Panc1 (cell line): ENCODE measurements at regions not wholly inside any gene's neighbourhood (a gene's known extent, or its start where the extent isn't known, plus 50 kb on each side); places are given as distances from the start of the nearest gene placed in this dataset.

Source experiments
- ATAC-seq: fragments of 200-7000 bp; cut with Tn5 transposase; 2 replicates; pipeline ENCODE4 v1.9.1; 2020; ENCODE audit warnings: mild to moderate bottlenecking, moderate library complexity
- BruUV-seq: library from RNA; stranded (reverse); fragments of 400-500 nt; replicated peaks from 2 replicates; lab custom pipeline; 2021; lab: Mats Ljungman, UMichigan
- CTCF ChIA-PET: fragments of 300-600 bp; sonication (Branson Sonifier 250); formaldehyde crosslinking; loops from one replicate; lab custom pipeline; 2022; ENCODE audit warnings: antibody characterized with exemption; lab: Charles Lee
- POLR2A ChIA-PET: fragments of 300-600 bp; sonication (Branson Sonifier 250); formaldehyde crosslinking; loops from one replicate; lab custom pipeline; 2022; ENCODE audit warnings: antibody characterized with exemption; lab: Charles Lee
- DNase-seq: peaks from one replicate; pipeline ENCODE4 v3.0.0-alpha.2; 2010; ENCODE audit warnings: low read depth, low spot score
- H3K27ac ChIP-seq: 2 replicates; pipeline ENCODE4 v1.5.1; 2011; ENCODE audit warnings: mild to moderate bottlenecking, low read length, inconsistent platforms
- H3K27me3 ChIP-seq: fragments of 200-500 bp; sonication (Bioruptor generic); 2 replicates; pipeline ENCODE4 v1.6.0; 2014; ENCODE audit warnings: low read length, inconsistent platforms; ENCODE audit not compliant: control insufficient read depth, insufficient read depth
- H3K36me3 ChIP-seq: fragments of 200-500 bp; sonication (Bioruptor generic); 2 replicates; pipeline ENCODE4 v1.5.1; 2014; ENCODE audit warnings: inconsistent platforms, mild to moderate bottlenecking, low read length, moderate library complexity; ENCODE audit not compliant: control insufficient read depth, insufficient read depth
- H3K4me1 ChIP-seq: 2 replicates; pipeline ENCODE4 v1.5.1; 2011; ENCODE audit warnings: inconsistent platforms, mild to moderate bottlenecking, low read length, moderate library complexity; ENCODE audit not compliant: control insufficient read depth, insufficient read depth
- H3K4me3 ChIP-seq, 2 experiments: 2 replicates each; pipeline ENCODE4 v1.5.1; 2011 to 2012; ENCODE audit warnings: low read depth in 2 of 2, low read length in 2 of 2, mild to moderate bottlenecking in 2 of 2, inconsistent platforms in 1 of 2, moderate library complexity in 1 of 2
- H3K9me3 ChIP-seq: fragments of 200-500 bp; sonication (Bioruptor generic); 2 replicates; pipeline ENCODE4 v1.5.1; 2014; ENCODE audit warnings: low read depth, mild to moderate bottlenecking, inconsistent platforms, low read length, moderate library complexity; ENCODE audit not compliant: control insufficient read depth, insufficient read depth
- POLR2AphosphoS5 ChIP-seq: IDR thresholded peaks from 2 replicates; pipeline ENCODE4 v1.6.1; 2012; ENCODE audit warnings: mild to moderate bottlenecking, low read depth, low read length, moderate library complexity
- SIN3A ChIP-seq: IDR thresholded peaks from 2 replicates; pipeline ENCODE4 v1.6.1; 2012; ENCODE audit warnings: low read depth, mild to moderate bottlenecking, low read length, moderate library complexity, borderline replicate concordance; ENCODE audit not compliant: insufficient read depth
- TCF7L2 ChIP-seq: IDR thresholded peaks from 2 replicates; pipeline ENCODE4 v1.6.1; 2011; ENCODE audit warnings: mild to moderate bottlenecking, low read depth, low read length, inconsistent platforms
- in situ Hi-C: cut with HindIII; loops from 2 replicates; pipeline ENCODE4 v1.10.0; 2016; ENCODE audit warnings: low sequenced_read_pairs, low pct_unique_long_range_greater_than_20kb
- intact Hi-C: fragments of 100-400 bp; cut with micrococcal nuclease; formaldehyde crosslinking; loops from one replicate; pipeline ENCODE4 v1.10.0; 2022; ENCODE audit not compliant: unreplicated experiment
- TF ChIP-seq, protein P1 (sequence below): fragments of 450-650 bp; IDR thresholded peaks from 2 replicates; pipeline ENCODE4 v1.5.1; 2017; ENCODE audit warnings: mild to moderate bottlenecking
- TF ChIP-seq, protein P2 (sequence below), 2 experiments: IDR thresholded peaks; 2 replicates each; pipeline ENCODE4 v1.6.1; 2011 to 2012; ENCODE audit warnings: low read depth in 2 of 2, control low read depth in 1 of 2, low read length in 1 of 2, mild to moderate bottlenecking in 1 of 2, moderate library complexity in 1 of 2; ENCODE audit not compliant: insufficient read depth in 1 of 2

DNA sequence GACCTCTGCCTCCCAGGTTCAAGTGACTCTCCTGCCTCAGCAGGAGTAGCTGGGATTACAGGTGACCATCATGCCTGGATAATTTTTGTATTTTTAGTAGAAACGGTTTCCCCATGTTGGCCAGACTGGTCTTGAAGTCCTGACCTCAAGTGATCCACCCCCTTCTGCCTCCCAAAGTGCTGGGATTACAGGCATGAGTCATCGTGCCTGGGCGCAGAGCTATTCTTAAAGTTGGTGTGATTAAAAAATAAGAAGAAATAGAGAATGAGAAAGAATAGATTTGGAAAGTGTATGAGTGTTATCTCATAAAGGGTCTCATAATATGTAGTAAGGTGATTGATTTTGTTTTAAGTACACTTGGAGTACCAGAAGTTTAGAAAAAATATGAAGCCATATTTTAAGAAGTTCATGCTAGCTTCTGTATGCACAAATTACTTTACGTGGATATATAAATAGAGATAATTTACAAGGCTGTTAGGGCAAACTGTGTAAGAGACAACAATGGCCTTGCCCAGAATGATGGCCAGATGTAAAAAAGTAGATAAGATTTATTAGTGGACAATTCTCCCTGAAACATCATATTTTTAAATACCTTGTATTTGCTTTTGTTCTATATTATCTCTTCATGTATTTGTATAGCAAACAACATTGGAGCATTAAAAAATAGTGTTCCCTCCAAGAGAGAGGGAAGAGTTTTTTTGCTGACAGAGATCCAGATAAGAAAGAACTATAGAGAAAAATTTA, 1108.5 kb downstream of the SLC16A7 start:
- ATAC-seq (no peak), DNase-seq (no peak)
- TF ChIP-seq, protein P1, sequence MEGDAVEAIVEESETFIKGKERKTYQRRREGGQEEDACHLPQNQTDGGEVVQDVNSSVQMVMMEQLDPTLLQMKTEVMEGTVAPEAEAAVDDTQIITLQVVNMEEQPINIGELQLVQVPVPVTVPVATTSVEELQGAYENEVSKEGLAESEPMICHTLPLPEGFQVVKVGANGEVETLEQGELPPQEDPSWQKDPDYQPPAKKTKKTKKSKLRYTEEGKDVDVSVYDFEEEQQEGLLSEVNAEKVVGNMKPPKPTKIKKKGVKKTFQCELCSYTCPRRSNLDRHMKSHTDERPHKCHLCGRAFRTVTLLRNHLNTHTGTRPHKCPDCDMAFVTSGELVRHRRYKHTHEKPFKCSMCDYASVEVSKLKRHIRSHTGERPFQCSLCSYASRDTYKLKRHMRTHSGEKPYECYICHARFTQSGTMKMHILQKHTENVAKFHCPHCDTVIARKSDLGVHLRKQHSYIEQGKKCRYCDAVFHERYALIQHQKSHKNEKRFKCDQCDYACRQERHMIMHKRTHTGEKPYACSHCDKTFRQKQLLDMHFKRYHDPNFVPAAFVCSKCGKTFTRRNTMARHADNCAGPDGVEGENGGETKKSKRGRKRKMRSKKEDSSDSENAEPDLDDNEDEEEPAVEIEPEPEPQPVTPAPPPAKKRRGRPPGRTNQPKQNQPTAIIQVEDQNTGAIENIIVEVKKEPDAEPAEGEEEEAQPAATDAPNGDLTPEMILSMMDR: no peak
- TF ChIP-seq SIN3A (no peak), POLR2AphosphoS5 (no peak), TCF7L2 (no peak)
- TF ChIP-seq, protein P2, sequence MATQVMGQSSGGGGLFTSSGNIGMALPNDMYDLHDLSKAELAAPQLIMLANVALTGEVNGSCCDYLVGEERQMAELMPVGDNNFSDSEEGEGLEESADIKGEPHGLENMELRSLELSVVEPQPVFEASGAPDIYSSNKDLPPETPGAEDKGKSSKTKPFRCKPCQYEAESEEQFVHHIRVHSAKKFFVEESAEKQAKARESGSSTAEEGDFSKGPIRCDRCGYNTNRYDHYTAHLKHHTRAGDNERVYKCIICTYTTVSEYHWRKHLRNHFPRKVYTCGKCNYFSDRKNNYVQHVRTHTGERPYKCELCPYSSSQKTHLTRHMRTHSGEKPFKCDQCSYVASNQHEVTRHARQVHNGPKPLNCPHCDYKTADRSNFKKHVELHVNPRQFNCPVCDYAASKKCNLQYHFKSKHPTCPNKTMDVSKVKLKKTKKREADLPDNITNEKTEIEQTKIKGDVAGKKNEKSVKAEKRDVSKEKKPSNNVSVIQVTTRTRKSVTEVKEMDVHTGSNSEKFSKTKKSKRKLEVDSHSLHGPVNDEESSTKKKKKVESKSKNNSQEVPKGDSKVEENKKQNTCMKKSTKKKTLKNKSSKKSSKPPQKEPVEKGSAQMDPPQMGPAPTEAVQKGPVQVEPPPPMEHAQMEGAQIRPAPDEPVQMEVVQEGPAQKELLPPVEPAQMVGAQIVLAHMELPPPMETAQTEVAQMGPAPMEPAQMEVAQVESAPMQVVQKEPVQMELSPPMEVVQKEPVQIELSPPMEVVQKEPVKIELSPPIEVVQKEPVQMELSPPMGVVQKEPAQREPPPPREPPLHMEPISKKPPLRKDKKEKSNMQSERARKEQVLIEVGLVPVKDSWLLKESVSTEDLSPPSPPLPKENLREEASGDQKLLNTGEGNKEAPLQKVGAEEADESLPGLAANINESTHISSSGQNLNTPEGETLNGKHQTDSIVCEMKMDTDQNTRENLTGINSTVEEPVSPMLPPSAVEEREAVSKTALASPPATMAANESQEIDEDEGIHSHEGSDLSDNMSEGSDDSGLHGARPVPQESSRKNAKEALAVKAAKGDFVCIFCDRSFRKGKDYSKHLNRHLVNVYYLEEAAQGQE (IDR thresholded peaks at IDR 0.05; ENCODE audit: insufficient read depth in 1 of 2, low read depth in 2 of 2, low read length in 1 of 2): no peak
- ChIA-PET CTCF (no interaction called here), POLR2A (no interaction called here)
- no peak overlapping the region for H3K27ac ChIP-seq
- no peak overlapping the region for H3K4me3 ChIP-seq
- intact Hi-C loops: no loop called here
- no peaks in the 10 kb centered on the region for H3K9me3 ChIP-seq
- no peaks in the 10 kb centered on the region for H3K27me3 ChIP-seq
- no TSS peak for BruUV-seq
- H3K36me3 ChIP-seq: no peaks in the 10 kb centered on the region
- no peaks in the 10 kb centered on the region for H3K4me1 ChIP-seq
- in situ Hi-C loops: no loop called here

DNA sequence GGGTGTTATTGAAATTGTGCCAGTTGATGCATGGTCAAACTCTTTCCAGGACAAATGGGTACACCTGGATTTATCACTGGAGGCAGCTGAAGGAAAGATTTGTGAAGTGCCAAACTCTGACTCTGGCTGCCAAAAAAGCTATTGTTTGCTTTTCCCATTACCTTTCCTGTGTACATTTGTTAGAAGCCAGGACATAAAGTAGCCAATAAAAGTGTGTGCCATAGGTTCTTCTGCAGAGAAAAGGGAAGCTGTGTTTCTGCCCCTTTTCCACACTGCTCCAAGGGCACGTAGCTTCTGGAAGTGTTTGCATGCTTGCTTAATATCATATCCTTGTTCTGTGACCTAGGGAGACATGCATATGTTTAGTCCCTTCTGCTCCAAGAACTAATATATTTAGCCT, 1114.4 kb downstream of the SLC16A7 start:
- intact Hi-C loops (no loop called here), in situ Hi-C loops (no loop called here)
- DNase-seq (no peak), ATAC-seq (no peak)
- Histone ChIP-seq H3K36me3 (no peaks in the 10 kb centered on the region), H3K27me3 (no peaks in the 10 kb centered on the region), H3K4me3 (no peak overlapping the region), H3K9me3 (no peaks in the 10 kb centered on the region), H3K27ac (no peak overlapping the region), H3K4me1 (no peaks in the 10 kb centered on the region)
- POLR2A ChIA-PET: no interaction called here
- no TSS peak for BruUV-seq
- TF ChIP-seq TCF7L2 (no peak), POLR2AphosphoS5 (no peak), SIN3A (no peak)
- TF ChIP-seq, protein P1: no peak
- TF ChIP-seq, protein P2 (IDR thresholded peaks at IDR 0.05; ENCODE audit: insufficient read depth in 1 of 2, low read depth in 2 of 2, low read length in 1 of 2): no peak
- CTCF ChIA-PET: no interaction called here
